Stimulated activated CD4-positive, alpha-beta T cell treated with anti-CD3 and anti-CD28 coated beads, Interleukin-1b, Interleukin-23, amount 100 ng/mL, for 1 hour (primary cell): ENCODE measurements at regions not wholly inside any gene's neighbourhood (a gene's known extent, or its start where the extent isn't known, plus 50 kb on each side); places are given as distances from the start of the nearest gene placed in this dataset.
"Not testable (repeated sequence)": the region's sequence is repeated elsewhere in the genome, so short reads cannot be mapped to it uniquely, and the experiment has no call there.

Experiments
- DNase-seq, 2 donors: peaks; one replicate each; pipeline ENCODE4 v3.0.0-alpha.2; 2020; ENCODE audit warnings: low read depth in 2 of 2

- DNase-seq: no peak
These were observed 1498.1 kb downstream of the UQCRFS1 start for GRCh38 chr19:27714857-27715256.

GRCh38 chr19:27709496-27709895 is 1503.5 kb downstream of the UQCRFS1 start:
- DNase-seq: no peak

DNA sequence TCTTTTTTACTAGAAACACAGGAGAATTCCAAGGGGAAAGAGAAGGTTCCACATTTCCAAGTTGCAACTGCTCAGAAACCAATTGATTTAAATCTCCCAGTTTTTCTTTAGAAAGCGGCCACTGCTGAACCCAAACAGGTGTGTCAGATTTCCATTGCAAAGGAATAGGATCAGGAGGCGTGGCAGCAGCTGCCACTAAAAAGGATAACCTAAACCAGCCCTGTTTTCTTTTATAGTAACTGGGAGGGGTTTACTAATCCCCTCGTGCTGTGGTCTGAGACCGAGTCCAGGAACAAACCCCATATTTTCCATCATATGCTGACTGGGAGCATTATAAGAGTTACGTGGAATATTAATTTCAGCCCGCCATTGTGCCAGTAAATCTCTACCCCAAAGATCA is 1504.0 kb downstream of the UQCRFS1 start:
- DNase-seq: not testable (repeated sequence)

DNA sequence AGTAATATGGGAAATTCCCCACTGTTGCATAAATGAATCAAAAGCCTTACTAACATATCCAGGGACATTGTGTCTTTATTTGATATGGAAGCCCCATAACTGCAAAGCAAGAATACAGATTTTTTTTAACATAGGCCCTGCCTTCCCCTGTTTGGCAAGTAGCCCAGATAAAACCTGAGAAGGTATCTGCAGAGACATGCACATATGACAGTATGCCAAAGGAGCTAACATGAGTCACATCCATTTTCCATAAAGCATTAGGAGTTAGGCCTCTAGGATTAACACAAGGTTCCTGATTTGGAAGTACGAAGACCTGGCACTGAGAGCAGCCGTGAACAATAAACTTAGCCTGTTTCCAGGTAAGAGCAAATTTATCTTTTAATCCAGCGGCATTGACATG is 1505.9 kb downstream of the UQCRFS1 start:
- not testable (repeated sequence) for DNase-seq

DNA sequence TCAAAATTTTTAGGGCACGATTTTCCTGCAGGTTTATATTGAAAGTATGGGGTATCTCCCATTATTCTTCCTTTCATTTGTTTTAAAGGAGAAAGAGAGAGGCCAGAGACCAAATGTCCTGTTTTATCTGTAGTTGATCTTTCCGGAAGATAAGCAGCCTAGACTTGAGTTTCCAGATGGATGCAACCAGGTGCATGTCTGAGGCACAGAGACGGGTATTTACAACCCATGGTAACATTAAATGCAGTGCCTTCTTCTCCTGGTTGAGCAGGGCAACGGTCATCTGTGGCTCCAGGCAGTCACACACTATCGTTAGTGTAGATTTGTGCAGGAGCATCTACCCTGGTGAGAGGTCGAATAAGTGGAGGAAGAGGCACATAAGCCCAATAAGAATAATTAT is 1507.1 kb downstream of the UQCRFS1 start:
- no peak for DNase-seq

GRCh38 chr19:27694361-27695055 is 1518.4 kb downstream of the UQCRFS1 start:
- DNase-seq: no peak

GRCh38 chr19:27691991-27692390 is 1521.0 kb downstream of the UQCRFS1 start:
- DNase-seq: no peak

DNA sequence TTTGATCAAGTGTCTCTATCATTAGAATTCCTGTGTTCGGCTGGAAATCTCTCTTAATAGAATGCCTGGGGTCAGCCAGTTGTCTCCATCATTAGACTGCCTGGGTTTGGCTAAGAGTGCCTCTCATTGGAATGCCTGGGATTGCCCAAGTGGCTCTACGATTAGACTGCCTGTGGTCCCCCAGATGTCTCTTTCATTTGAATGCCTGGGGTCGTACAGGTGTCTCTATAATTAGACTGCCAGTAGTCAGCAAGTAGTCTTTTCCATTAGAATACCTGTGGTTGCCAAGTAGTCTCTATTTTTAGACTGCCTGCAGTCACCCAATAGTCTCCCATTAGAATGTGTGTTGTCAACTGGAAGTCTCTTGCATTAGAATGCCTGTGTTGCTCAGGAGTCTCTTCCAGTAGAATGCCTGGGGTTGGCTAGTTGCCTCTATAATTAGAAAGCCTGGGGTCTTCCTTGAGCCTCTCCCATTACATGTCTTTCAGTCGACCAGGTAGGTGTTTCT is 1523.2 kb downstream of the UQCRFS1 start:
- DNase-seq: no peak

GRCh38 chr19:27684293-27684692 is 1528.7 kb downstream of the UQCRFS1 start:
- no peak for DNase-seq

DNA sequence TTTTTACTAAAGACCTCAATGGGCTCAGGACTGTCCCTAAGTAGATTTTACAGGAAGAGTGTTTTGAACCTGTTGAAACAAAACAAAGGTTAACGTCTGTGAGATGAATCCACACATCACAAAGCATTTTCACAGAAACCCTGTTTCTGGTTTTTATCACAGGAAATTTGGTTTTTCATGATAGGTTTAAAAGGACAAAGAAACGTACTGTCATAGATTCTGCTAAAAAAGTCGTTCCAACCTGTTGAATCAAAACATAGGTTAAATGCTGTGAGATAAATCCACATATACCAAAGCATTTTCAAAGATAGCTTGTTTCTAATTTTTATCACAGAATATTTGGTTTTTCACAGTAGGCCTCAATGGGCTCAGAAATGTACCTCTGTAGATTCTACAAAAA is 1531.0 kb downstream of the UQCRFS1 start:
- no peak for DNase-seq

DNA sequence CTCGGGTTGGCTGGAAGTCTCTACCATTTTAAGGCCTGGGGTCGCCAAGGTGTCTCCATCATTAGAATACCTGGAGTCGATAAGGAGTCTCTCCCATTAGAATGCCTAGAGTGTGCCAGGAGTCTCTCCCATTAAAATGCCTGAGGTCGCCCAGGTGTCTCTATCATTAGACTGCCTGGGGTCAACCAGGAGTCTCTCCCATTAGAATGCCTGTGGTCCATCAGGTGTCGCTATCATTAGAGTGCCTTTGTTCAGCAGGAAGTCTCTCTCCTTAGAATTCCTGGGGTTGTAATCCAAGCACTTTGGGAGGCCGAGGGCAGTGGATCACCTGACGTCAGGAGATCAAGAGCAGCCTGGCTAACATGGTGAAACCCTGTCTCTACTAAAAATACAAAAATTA is 1533.0 kb downstream of the UQCRFS1 start:
- DNase-seq: no peak

DNA sequence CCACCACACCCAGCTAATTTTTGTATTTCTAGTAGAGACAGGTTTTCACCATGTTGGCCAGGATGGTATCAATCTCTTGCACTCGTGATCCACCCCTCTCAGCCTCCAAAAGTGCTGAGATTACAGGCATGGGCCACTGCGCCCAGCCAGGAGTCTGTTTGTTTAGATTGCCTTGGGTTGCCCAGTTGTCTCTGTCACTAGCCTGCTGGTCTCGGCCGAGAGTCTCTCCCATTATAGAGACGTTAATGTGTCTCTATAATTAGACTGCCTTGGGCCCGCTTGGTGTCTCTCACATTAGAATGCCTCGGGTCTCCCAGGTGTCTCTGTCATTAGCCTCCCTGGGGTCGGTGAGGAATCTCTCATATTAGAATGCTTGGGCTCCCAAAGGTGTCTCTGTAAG is 1533.6 kb downstream of the UQCRFS1 start:
- DNase-seq: no peak

GRCh38 chr19:27676877-27677276 is 1536.1 kb downstream of the UQCRFS1 start:
- DNase-seq: no peak

DNA sequence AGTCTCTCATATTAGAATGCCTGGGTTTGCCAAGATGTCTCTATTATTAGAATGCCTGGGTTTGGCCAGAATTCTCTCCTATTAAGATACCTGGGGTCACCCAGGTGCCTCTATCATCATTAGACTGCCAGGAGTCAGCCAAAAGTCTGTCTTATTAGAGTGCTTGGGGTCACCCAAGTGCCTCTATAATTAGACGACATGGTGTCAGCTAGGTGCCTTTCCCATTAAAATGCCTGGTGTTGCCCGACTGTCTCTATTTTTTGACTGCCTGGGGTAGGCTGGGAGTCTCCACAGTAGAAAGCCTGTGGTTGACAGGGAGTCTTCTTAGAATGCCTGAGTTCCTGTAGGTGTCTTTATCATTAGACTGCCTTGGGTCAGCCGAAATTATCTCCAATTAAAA is 1536.6 kb downstream of the UQCRFS1 start:
- DNase-seq: no peak

DNA sequence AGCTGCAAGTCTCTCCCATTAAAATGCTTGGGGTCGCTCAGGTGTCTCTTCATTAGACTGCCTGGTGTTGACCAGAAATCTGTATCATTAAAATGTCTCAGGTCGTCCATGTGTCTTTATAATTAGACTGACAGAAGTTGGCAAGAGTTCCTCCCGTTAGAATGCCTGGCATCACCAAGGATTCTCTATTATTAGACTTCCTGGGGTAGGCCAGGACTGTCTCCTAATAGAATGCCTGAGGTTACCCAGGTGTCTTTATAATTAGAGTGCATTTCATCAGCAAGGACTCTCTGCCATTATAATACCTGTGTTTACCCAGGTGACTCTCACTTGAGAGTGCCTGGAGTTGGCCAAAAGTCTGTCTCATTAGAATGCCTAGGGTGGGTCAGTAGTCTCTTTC is 1537.2 kb downstream of the UQCRFS1 start:
- no peak for DNase-seq

- DNase-seq: no peak
These were observed 1538.2 kb downstream of the UQCRFS1 start for GRCh38 chr19:27674701-27675100.

- DNase-seq: no peak
These were observed 1539.0 kb downstream of the UQCRFS1 start for GRCh38 chr19:27673986-27674385.

- DNase-seq: no peak
These were observed 1540.5 kb downstream of the UQCRFS1 start for GRCh38 chr19:27672309-27673047.

DNA sequence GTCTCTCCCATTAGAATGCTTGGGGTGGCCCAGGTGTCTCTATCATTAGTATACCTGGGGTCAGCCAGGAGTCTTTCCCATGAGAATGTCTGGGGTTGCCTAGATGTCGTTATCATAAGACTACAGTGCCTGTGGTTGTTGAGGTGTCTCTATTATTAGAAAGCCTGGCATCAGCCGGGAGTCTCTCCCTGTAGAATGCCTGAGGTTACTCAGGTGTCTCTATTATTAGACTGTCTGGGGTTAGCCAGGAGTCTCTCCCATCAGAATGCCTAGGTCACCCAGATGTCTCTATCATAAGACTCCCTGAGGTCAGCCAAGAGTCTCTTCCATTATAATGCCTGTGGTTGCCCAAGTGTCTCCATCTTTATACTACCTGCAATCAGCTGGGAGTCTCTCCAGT is 1541.1 kb downstream of the UQCRFS1 start:
- no peak for DNase-seq

DNA sequence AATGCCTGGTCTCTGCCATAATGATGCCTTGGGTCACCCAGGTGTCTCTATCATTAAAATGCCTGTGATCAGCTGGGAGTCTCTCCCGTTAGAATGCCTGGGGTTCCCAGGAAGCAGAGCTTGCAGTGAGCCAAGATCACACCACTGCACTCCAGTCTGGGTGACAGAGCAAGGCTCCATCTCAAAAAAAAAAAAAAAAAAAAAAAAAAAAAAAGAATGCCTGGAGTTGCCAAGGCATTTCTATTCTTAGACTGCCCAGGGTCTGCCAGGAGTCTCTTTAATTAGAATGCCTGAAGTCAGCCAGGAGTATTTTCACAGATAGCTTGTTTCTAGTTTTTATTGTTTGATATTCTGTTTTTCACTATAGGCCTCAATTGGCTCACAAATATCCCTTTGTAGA is 1552.5 kb downstream of the UQCRFS1 start:
- DNase-seq: no peak

GRCh38 chr19:27657271-27658051 is 1555.5 kb downstream of the UQCRFS1 start:
- no peak for DNase-seq

DNA sequence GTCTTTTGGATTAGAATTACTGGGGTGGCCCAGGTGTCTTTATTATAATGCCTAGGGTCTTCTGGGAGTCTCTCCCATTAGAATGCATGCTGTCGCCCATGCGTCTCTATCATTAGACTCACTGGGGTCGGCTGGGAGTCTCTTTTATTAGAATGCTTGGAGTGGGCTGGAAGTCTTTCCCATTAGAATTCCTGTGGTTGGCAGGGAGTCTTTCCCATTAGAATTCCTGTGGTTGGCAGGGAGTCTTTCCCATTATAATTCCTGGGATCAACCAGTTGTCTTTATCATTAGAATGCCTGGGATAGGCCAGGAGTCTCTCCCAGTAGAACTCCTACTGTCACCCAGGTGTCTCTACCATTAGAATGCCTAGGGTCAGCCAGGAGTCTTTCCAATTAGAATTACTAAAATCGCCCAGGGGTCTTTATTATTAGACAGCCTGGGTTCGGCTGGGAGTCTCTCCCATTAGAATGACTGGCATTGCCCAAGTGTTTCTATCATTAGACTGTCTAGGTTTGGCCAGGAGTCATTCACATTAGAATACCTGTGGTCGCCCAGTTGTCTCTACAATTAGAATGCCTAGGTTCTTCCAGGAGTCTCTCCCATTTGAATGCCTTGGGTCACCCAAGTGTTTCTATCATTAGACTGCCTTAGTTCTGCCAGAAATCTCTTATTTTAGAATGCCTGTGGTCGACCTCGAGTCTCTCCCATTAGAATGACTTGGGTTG is 1558.5 kb downstream of the UQCRFS1 start:
- no peak for DNase-seq
